DND-41 (cell line): ENCODE measurements at regions not wholly inside any gene's neighbourhood (a gene's known extent, or its start where the extent isn't known, plus 50 kb on each side); places are given as distances from the start of the nearest gene placed in this dataset.

Source experiments
- CTCF ChIP-seq: IDR thresholded peaks from 2 replicates; pipeline ENCODE4 v1.5.1; 2012; ENCODE audit warnings: borderline replicate concordance, low read length, moderate library complexity, mild to moderate bottlenecking; ENCODE audit not compliant: poor library complexity, severe bottlenecking; ENCODE audit errors: extremely low read depth
- EZH2 ChIP-seq: IDR thresholded peaks from 3 replicates; pipeline ENCODE4 v1.6.1; 2012; ENCODE audit warnings: borderline replicate concordance, low read depth, mild to moderate bottlenecking, moderate library complexity, low read length, inconsistent platforms; ENCODE audit not compliant: severe bottlenecking

DNA sequence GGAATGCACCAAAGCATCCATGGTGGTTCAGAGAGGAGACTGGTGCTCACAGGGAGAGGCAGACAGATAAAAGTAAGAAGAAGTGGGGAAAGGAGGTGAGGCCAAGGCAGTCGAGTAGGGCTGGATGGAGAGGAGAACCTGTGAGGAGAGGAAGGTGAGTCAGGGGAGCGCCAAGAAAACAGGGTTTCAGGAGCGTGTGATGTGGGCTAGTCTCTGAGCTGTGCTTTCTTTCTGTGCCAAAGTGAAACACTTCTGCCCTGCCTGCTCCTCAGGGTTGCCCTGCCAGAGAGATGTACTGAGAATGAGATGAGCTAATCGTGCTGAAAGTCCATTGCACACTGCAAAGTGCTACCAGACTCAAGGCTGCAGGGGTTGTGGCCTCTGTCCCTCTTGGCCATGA, 310.7 kb upstream of the CCL2 start:
- TF ChIP-seq EZH2 (no peak), CTCF (no peak)
